ENCODE measurements at regions not wholly inside any gene's neighbourhood (a gene's known extent, or its start where the extent isn't known, plus 50 kb on each side); places are given as distances from the start of the nearest gene placed in this dataset.

GRCh38 chr7:85705076-85705475 is 518.2 kb upstream of the SEMA3D start:
- H3K4me3 ChIP-seq (ENCODE audit: low read depth in 1 of 2, low read length in 2 of 2), result no peak overlapping the region
- no peaks in the 10 kb centered on the region for H3K9me3 ChIP-seq (ENCODE audit: control insufficient read depth in 1 of 2, low read length in 2 of 2)

GRCh38 chr7:85703251-85704010 is 516.6 kb upstream of the SEMA3D start:
- Histone ChIP-seq H3K27me3 (ENCODE audit: control insufficient read depth in 1 of 2, insufficient read depth in 2 of 2, low read length in 2 of 2) (no peaks in the 10 kb centered on the region), H3K36me3 (ENCODE audit: control insufficient read depth in 1 of 2, insufficient read depth in 2 of 2, low read length in 2 of 2) (no peaks in the 10 kb centered on the region), H3K4me1 (ENCODE audit: control insufficient read depth in 1 of 2, insufficient read depth in 2 of 2, low read length in 2 of 2) (no peaks in the 10 kb centered on the region), H3K9ac (ENCODE audit: low read depth in 1 of 2, low read length in 2 of 2) (no peak overlapping the region), H3K4me3 (ENCODE audit: low read depth in 1 of 2, low read length in 2 of 2) (no peak overlapping the region), H3K9me3 (ENCODE audit: control insufficient read depth in 1 of 2, low read length in 2 of 2) (no peaks in the 10 kb centered on the region), H3K27ac (ENCODE audit: low read depth, low read length) (no peak overlapping the region)

More at GRCh38 chr7:85705076-85705475, 518.2 kb upstream of the SEMA3D start:
- Histone ChIP-seq H3K36me3 (ENCODE audit: control insufficient read depth in 1 of 2, insufficient read depth in 2 of 2, low read length in 2 of 2) (no peaks in the 10 kb centered on the region), H3K27me3 (ENCODE audit: control insufficient read depth in 1 of 2, insufficient read depth in 2 of 2, low read length in 2 of 2) (no peaks in the 10 kb centered on the region), H3K27ac (ENCODE audit: low read depth, low read length) (no peak overlapping the region), H3K4me1 (ENCODE audit: control insufficient read depth in 1 of 2, insufficient read depth in 2 of 2, low read length in 2 of 2) (no peaks in the 10 kb centered on the region), H3K9ac (ENCODE audit: low read depth in 1 of 2, low read length in 2 of 2) (no peak overlapping the region)

- H3K27ac ChIP-seq (ENCODE audit: low read depth, low read length), result no peak overlapping the region
- H3K4me1 ChIP-seq (ENCODE audit: control insufficient read depth in 1 of 2, insufficient read depth in 2 of 2, low read length in 2 of 2), result no peaks in the 10 kb centered on the region
- no peak overlapping the region for H3K4me3 ChIP-seq (ENCODE audit: low read depth in 1 of 2, low read length in 2 of 2)
- no peaks in the 10 kb centered on the region for H3K27me3 ChIP-seq (ENCODE audit: control insufficient read depth in 1 of 2, insufficient read depth in 2 of 2, low read length in 2 of 2)
- no peaks in the 10 kb centered on the region for H3K9me3 ChIP-seq (ENCODE audit: control insufficient read depth in 1 of 2, low read length in 2 of 2)
- H3K9ac ChIP-seq (ENCODE audit: low read depth in 1 of 2, low read length in 2 of 2), result no peak overlapping the region
- no peaks in the 10 kb centered on the region for H3K36me3 ChIP-seq (ENCODE audit: control insufficient read depth in 1 of 2, insufficient read depth in 2 of 2, low read length in 2 of 2)
Measured at GRCh38 chr7:85702348-85702747, 515.5 kb upstream of the SEMA3D start.

GRCh38 chr7:85699482-85699881 is 512.6 kb upstream of the SEMA3D start:
- H3K9ac ChIP-seq (ENCODE audit: low read depth in 1 of 2, low read length in 2 of 2), result no peak overlapping the region
- H3K36me3 ChIP-seq (ENCODE audit: control insufficient read depth in 1 of 2, insufficient read depth in 2 of 2, low read length in 2 of 2), result no peaks in the 10 kb centered on the region
- no peak overlapping the region for H3K27ac ChIP-seq (ENCODE audit: low read depth, low read length)
- no peaks in the 10 kb centered on the region for H3K27me3 ChIP-seq (ENCODE audit: control insufficient read depth in 1 of 2, insufficient read depth in 2 of 2, low read length in 2 of 2)
- no peaks in the 10 kb centered on the region for H3K9me3 ChIP-seq (ENCODE audit: control insufficient read depth in 1 of 2, low read length in 2 of 2)
- no peak overlapping the region for H3K4me3 ChIP-seq (ENCODE audit: low read depth in 1 of 2, low read length in 2 of 2)
- no peaks in the 10 kb centered on the region for H3K4me1 ChIP-seq (ENCODE audit: control insufficient read depth in 1 of 2, insufficient read depth in 2 of 2, low read length in 2 of 2)

GRCh38 chr7:85695533-85695932 is 508.7 kb upstream of the SEMA3D start:
- Histone ChIP-seq H3K4me1 (ENCODE audit: control insufficient read depth in 1 of 2, insufficient read depth in 2 of 2, low read length in 2 of 2) (no peaks in the 10 kb centered on the region), H3K36me3 (ENCODE audit: control insufficient read depth in 1 of 2, insufficient read depth in 2 of 2, low read length in 2 of 2) (no peaks in the 10 kb centered on the region), H3K4me3 (ENCODE audit: low read depth in 1 of 2, low read length in 2 of 2) (no peak overlapping the region), H3K9ac (ENCODE audit: low read depth in 1 of 2, low read length in 2 of 2) (no peak overlapping the region), H3K27ac (ENCODE audit: low read depth, low read length) (no peak overlapping the region), H3K9me3 (ENCODE audit: control insufficient read depth in 1 of 2, low read length in 2 of 2) (no peaks in the 10 kb centered on the region), H3K27me3 (ENCODE audit: control insufficient read depth in 1 of 2, insufficient read depth in 2 of 2, low read length in 2 of 2) (no peaks in the 10 kb centered on the region)

- Histone ChIP-seq H3K27ac (ENCODE audit: low read depth, low read length) (no peak overlapping the region), H3K9me3 (ENCODE audit: control insufficient read depth in 1 of 2, low read length in 2 of 2) (no peaks in the 10 kb centered on the region), H3K27me3 (ENCODE audit: control insufficient read depth in 1 of 2, insufficient read depth in 2 of 2, low read length in 2 of 2) (no peaks in the 10 kb centered on the region)
Measured at GRCh38 chr7:85695041-85695440, 508.2 kb upstream of the SEMA3D start.

GRCh38 chr7:85693326-85693725 is 506.5 kb upstream of the SEMA3D start:
- Histone ChIP-seq H3K9ac (ENCODE audit: low read depth in 1 of 2, low read length in 2 of 2) (no peak overlapping the region), H3K27ac (ENCODE audit: low read depth, low read length) (no peak overlapping the region), H3K4me3 (ENCODE audit: low read depth in 1 of 2, low read length in 2 of 2) (no peak overlapping the region), H3K36me3 (ENCODE audit: control insufficient read depth in 1 of 2, insufficient read depth in 2 of 2, low read length in 2 of 2) (no peaks in the 10 kb centered on the region), H3K27me3 (ENCODE audit: control insufficient read depth in 1 of 2, insufficient read depth in 2 of 2, low read length in 2 of 2) (no peaks in the 10 kb centered on the region), H3K9me3 (ENCODE audit: control insufficient read depth in 1 of 2, low read length in 2 of 2) (no peaks in the 10 kb centered on the region), H3K4me1 (ENCODE audit: control insufficient read depth in 1 of 2, insufficient read depth in 2 of 2, low read length in 2 of 2) (no peaks in the 10 kb centered on the region)

More at GRCh38 chr7:85695041-85695440, 508.2 kb upstream of the SEMA3D start:
- H3K4me3 ChIP-seq (ENCODE audit: low read depth in 1 of 2, low read length in 2 of 2), result no peak overlapping the region
- H3K4me1 ChIP-seq (ENCODE audit: control insufficient read depth in 1 of 2, insufficient read depth in 2 of 2, low read length in 2 of 2), result no peaks in the 10 kb centered on the region
- no peaks in the 10 kb centered on the region for H3K36me3 ChIP-seq (ENCODE audit: control insufficient read depth in 1 of 2, insufficient read depth in 2 of 2, low read length in 2 of 2)
- no peak overlapping the region for H3K9ac ChIP-seq (ENCODE audit: low read depth in 1 of 2, low read length in 2 of 2)

GRCh38 chr7:85688712-85689111 is 501.9 kb upstream of the SEMA3D start:
- Histone ChIP-seq H3K9ac (ENCODE audit: low read depth in 1 of 2, low read length in 2 of 2) (no peak overlapping the region), H3K4me1 (ENCODE audit: control insufficient read depth in 1 of 2, insufficient read depth in 2 of 2, low read length in 2 of 2) (no peaks in the 10 kb centered on the region), H3K9me3 (ENCODE audit: control insufficient read depth in 1 of 2, low read length in 2 of 2) (no peaks in the 10 kb centered on the region), H3K27me3 (ENCODE audit: control insufficient read depth in 1 of 2, insufficient read depth in 2 of 2, low read length in 2 of 2) (no peaks in the 10 kb centered on the region), H3K4me3 (ENCODE audit: low read depth in 1 of 2, low read length in 2 of 2) (no peak overlapping the region), H3K27ac (ENCODE audit: low read depth, low read length) (no peak overlapping the region), H3K36me3 (ENCODE audit: control insufficient read depth in 1 of 2, insufficient read depth in 2 of 2, low read length in 2 of 2) (no peaks in the 10 kb centered on the region)

- Histone ChIP-seq H3K27me3 (ENCODE audit: control insufficient read depth in 1 of 2, insufficient read depth in 2 of 2, low read length in 2 of 2) (no peaks in the 10 kb centered on the region), H3K4me1 (ENCODE audit: control insufficient read depth in 1 of 2, insufficient read depth in 2 of 2, low read length in 2 of 2) (no peaks in the 10 kb centered on the region), H3K9ac (ENCODE audit: low read depth in 1 of 2, low read length in 2 of 2) (no peak overlapping the region), H3K4me3 (ENCODE audit: low read depth in 1 of 2, low read length in 2 of 2) (no peak overlapping the region), H3K9me3 (ENCODE audit: control insufficient read depth in 1 of 2, low read length in 2 of 2) (no peaks in the 10 kb centered on the region), H3K36me3 (ENCODE audit: control insufficient read depth in 1 of 2, insufficient read depth in 2 of 2, low read length in 2 of 2) (no peaks in the 10 kb centered on the region), H3K27ac (ENCODE audit: low read depth, low read length) (no peak overlapping the region)
Measured at GRCh38 chr7:85686401-85687181, 499.7 kb upstream of the SEMA3D start.

GRCh38 chr7:85685901-85686300 is 499.0 kb upstream of the SEMA3D start:
- no peak overlapping the region for H3K4me3 ChIP-seq (ENCODE audit: low read depth in 1 of 2, low read length in 2 of 2)
- no peaks in the 10 kb centered on the region for H3K27me3 ChIP-seq (ENCODE audit: control insufficient read depth in 1 of 2, insufficient read depth in 2 of 2, low read length in 2 of 2)
- H3K4me1 ChIP-seq (ENCODE audit: control insufficient read depth in 1 of 2, insufficient read depth in 2 of 2, low read length in 2 of 2), result no peaks in the 10 kb centered on the region
- no peak overlapping the region for H3K27ac ChIP-seq (ENCODE audit: low read depth, low read length)
- no peak overlapping the region for H3K9ac ChIP-seq (ENCODE audit: low read depth in 1 of 2, low read length in 2 of 2)
- H3K36me3 ChIP-seq (ENCODE audit: control insufficient read depth in 1 of 2, insufficient read depth in 2 of 2, low read length in 2 of 2), result no peaks in the 10 kb centered on the region
- H3K9me3 ChIP-seq (ENCODE audit: control insufficient read depth in 1 of 2, low read length in 2 of 2), result no peaks in the 10 kb centered on the region

All from duodenal mucosa (tissue), 2 donors.